HG03045 (cell line): ENCODE measurements at regions not wholly inside any gene's neighbourhood (a gene's known extent, or its start where the extent isn't known, plus 50 kb on each side); places are given as distances from the start of the nearest gene placed in this dataset.
A peak's percentile ranks its signal among the peaks of the same experiment; 100 is the strongest.

Source experiments
- ATAC-seq: cut with Tn5 transposase; IDR thresholded peaks from one replicate; pipeline ENCODE4 v1.9.1; 2021; ENCODE audit warnings: mild to moderate bottlenecking, moderate library complexity; ENCODE audit not compliant: unreplicated experiment

GRCh38 chr11:80420374-80420773 is 979.5 kb upstream of the TENM4 start:
- ATAC-seq: no peak

- no peak for ATAC-seq
These were observed 976.9 kb upstream of the TENM4 start for GRCh38 chr11:80417681-80418080.

GRCh38 chr11:80415580-80415979 is 974.8 kb upstream of the TENM4 start:
- ATAC-seq: no peak

GRCh38 chr11:80414181-80415165 is 973.6 kb upstream of the TENM4 start:
- no peak for ATAC-seq

- no peak for ATAC-seq
These were observed 971.8 kb upstream of the TENM4 start for GRCh38 chr11:80412604-80413003.

- no peak for ATAC-seq
These were observed 952.4 kb upstream of the TENM4 start for GRCh38 chr11:80393210-80393609.

GRCh38 chr11:80390505-80390904 is 949.7 kb upstream of the TENM4 start:
- no peak for ATAC-seq

- no peak for ATAC-seq
These were observed 947.7 kb upstream of the TENM4 start for GRCh38 chr11:80388536-80388935.

GRCh38 chr11:80388130-80388529 is 947.3 kb upstream of the TENM4 start:
- ATAC-seq: no peak

- no peak for ATAC-seq
These were observed 942.8 kb upstream of the TENM4 start for GRCh38 chr11:80383655-80384054.

- no peak for ATAC-seq
These were observed 938.9 kb upstream of the TENM4 start for GRCh38 chr11:80379620-80380278.

- no peak for ATAC-seq
These were observed 931.1 kb upstream of the TENM4 start for GRCh38 chr11:80371931-80372330.

GRCh38 chr11:80365980-80366379 is 925.1 kb upstream of the TENM4 start:
- no peak for ATAC-seq

GRCh38 chr11:80365076-80365725 is 924.4 kb upstream of the TENM4 start:
- ATAC-seq: peak; percentile 57

GRCh38 chr11:80362563-80363340 is 921.9 kb upstream of the TENM4 start:
- ATAC-seq: no peak

GRCh38 chr11:80355251-80355650 is 914.4 kb upstream of the TENM4 start:
- no peak for ATAC-seq

GRCh38 chr11:80350541-80350940 is 909.7 kb upstream of the TENM4 start:
- ATAC-seq: no peak

GRCh38 chr11:80349997-80350396 is 909.2 kb upstream of the TENM4 start:
- ATAC-seq: no peak

GRCh38 chr11:80346353-80347059 is 905.7 kb upstream of the TENM4 start:
- no peak for ATAC-seq

GRCh38 chr11:80343436-80343835 is 902.6 kb upstream of the TENM4 start:
- ATAC-seq: no peak
